Esophagus squamous epithelium (tissue), 5 donors: ENCODE measurements at regions not wholly inside any gene's neighbourhood (a gene's known extent, or its start where the extent isn't known, plus 50 kb on each side); places are given as distances from the start of the nearest gene placed in this dataset.

ENCODE experiments used
- DNase-seq: peaks from one replicate; lab custom pipeline; 2025; lab: John Stamatoyannopoulos, UW
- H3K27ac ChIP-seq, 4 donors: fragments of 200-600 bp; sonication (generic); one replicate each; pipeline ENCODE4 v1.5.1; 2016 to 2019; ENCODE audit warnings: mild to moderate bottlenecking in 1 of 4
- H3K27me3 ChIP-seq, 4 donors: fragments of 200-600 bp; sonication (generic); 1 replicate in 3 of 4; 2 replicates in 1 of 4; pipeline versions ENCODE4 v1.5.1 to v1.6.0; 2017 to 2021; ENCODE audit warnings: antibody characterized with exemption in 1 of 4
- H3K36me3 ChIP-seq, 3 donors: fragments of 200-600 bp; sonication (generic); one replicate each; pipeline ENCODE4 v1.5.1; 2016 to 2019
- H3K4me1 ChIP-seq, 3 donors: fragments of 200-600 bp; sonication (generic); one replicate each; pipeline ENCODE4 v1.5.1; 2017 to 2019
- H3K4me3 ChIP-seq, 4 donors: fragments of 200-600 bp; sonication (generic); 1 replicate in 3 of 4; 2 replicates in 1 of 4; pipeline ENCODE4 v1.5.1; 2016 to 2019; ENCODE audit warnings: mild to moderate bottlenecking in 2 of 4, moderate library complexity in 1 of 4
- H3K9me3 ChIP-seq, 3 donors: fragments of 200-600 bp; sonication (generic); one replicate each; pipeline ENCODE4 v1.5.1; 2016 to 2019
- CTCF ChIP-seq, 6 experiments: fragments of 450-650 bp in 4 of 6; fragments of 200-600 bp in 2 of 6; sonication (generic) in 2 of 6; IDR thresholded peaks; one replicate each; pipeline ENCODE4 v1.5.1; 2016 to 2019; ENCODE audit warnings: antibody characterized with exemption in 6 of 6, mild to moderate bottlenecking in 4 of 6, moderate library complexity in 4 of 6
- POLR2A ChIP-seq, 4 donors: fragments of 450-650 bp; IDR thresholded peaks; one replicate each; pipeline ENCODE4 v1.6.1; 2017; ENCODE audit warnings: antibody characterized with exemption in 4 of 4, mild to moderate bottlenecking in 4 of 4, moderate library complexity in 3 of 4
- WGBS, 2 donors: methylation state at CpG; one replicate each; pipeline ENCODE4 v1.1.5; 2018; 5-methylcytosine and 5-hydroxymethylcytosine counted together
- intact Hi-C: fragments of 100-400 bp; cut with DNase I; formaldehyde crosslinking; loops from one replicate; pipeline ENCODE4 v1.15.0; 2022
- donor health status: DM: yes; HTN: yes; CAD: no.

- no peak for DNase-seq
- intact Hi-C loops, result no loop called here
- TF ChIP-seq CTCF (IDR thresholded peaks at IDR 0.05) (no peak), POLR2A (IDR thresholded peaks at IDR 0.05) (no peak)
- H3K9me3 ChIP-seq, result no peaks in the 10 kb centered on the region
- no peak overlapping the region for H3K27ac ChIP-seq
- no peaks in the 10 kb centered on the region for H3K27me3 ChIP-seq
- H3K4me3 ChIP-seq, result no peak overlapping the region
- WGBS, 2 donors, result 77 to 92% methylated on average over 4 of the region's 4 CpGs
- H3K36me3 ChIP-seq, result no peaks in the 10 kb centered on the region
- no peaks in the 10 kb centered on the region for H3K4me1 ChIP-seq
Measured at GRCh38 chr4:185919107-185919506, 107.1 kb upstream of the SORBS2 start.

DNA sequence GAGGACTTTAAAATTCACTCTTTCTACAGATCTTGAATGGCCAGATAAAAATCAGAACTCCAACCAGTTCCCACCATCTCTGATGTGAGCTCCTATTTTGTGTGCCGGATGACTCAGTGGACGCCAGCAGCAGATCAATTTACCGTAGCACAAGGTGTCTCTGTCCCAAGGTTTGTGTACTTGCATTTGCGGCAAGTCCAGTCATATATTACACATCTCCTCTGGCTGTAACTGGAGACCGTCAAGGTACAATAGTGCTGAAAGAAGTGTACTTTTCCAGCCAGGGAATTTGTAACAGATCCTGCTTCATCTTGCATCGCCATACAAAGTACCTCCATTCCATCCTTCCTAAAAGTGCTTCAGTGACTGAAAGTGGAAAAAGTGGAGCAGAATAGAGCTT is 108.2 kb upstream of the SORBS2 start:
- Histone ChIP-seq H3K36me3 (no peaks in the 10 kb centered on the region), H3K4me1 (no peaks in the 10 kb centered on the region), H3K9me3 (no peaks in the 10 kb centered on the region), H3K27me3 (no peaks in the 10 kb centered on the region), H3K4me3 (no peak overlapping the region), H3K27ac (no peak overlapping the region)
- intact Hi-C loops, result no loop called here
- whole genome bisulfite sequencing, 2 donors, result 34 to 64% methylated on average over 6 of the region's 6 CpGs
- TF ChIP-seq POLR2A (IDR thresholded peaks at IDR 0.05) (no peak), CTCF (IDR thresholded peaks at IDR 0.05) (no peak)
- DNase-seq, result no peak

- H3K9me3 ChIP-seq, result no peaks in the 10 kb centered on the region
- no peak for TF ChIP-seq POLR2A (IDR thresholded peaks at IDR 0.05)
- no peak for TF ChIP-seq CTCF (IDR thresholded peaks at IDR 0.05)
- DNase-seq, result no peak
- H3K36me3 ChIP-seq, result no peaks in the 10 kb centered on the region
- intact Hi-C loops, result no loop called here
- WGBS, 2 donors, result 75 to 80% methylated on average over 10 of the region's 10 CpGs
- no peak overlapping the region for H3K4me3 ChIP-seq
- H3K27ac ChIP-seq, result no peak overlapping the region
- H3K4me1 ChIP-seq, result no peaks in the 10 kb centered on the region
- H3K27me3 ChIP-seq, result no peaks in the 10 kb centered on the region
Measured at GRCh38 chr4:185920691-185921260, 108.8 kb upstream of the SORBS2 start.

- Histone ChIP-seq H3K4me1 (no peaks in the 10 kb centered on the region), H3K27me3 (no peaks in the 10 kb centered on the region), H3K36me3 (no peaks in the 10 kb centered on the region), H3K4me3 (no peak overlapping the region), H3K27ac (no peak overlapping the region), H3K9me3 (no peaks in the 10 kb centered on the region)
- TF ChIP-seq CTCF (IDR thresholded peaks at IDR 0.05) (no peak), POLR2A (IDR thresholded peaks at IDR 0.05) (no peak)
- DNase-seq, result no peak
- 46 to 52% methylated on average over 9 of the region's 9 CpGs for WGBS, 2 donors
- intact Hi-C loops, result no loop called here
Measured at GRCh38 chr4:185921583-185922555, 109.9 kb upstream of the SORBS2 start.

DNA sequence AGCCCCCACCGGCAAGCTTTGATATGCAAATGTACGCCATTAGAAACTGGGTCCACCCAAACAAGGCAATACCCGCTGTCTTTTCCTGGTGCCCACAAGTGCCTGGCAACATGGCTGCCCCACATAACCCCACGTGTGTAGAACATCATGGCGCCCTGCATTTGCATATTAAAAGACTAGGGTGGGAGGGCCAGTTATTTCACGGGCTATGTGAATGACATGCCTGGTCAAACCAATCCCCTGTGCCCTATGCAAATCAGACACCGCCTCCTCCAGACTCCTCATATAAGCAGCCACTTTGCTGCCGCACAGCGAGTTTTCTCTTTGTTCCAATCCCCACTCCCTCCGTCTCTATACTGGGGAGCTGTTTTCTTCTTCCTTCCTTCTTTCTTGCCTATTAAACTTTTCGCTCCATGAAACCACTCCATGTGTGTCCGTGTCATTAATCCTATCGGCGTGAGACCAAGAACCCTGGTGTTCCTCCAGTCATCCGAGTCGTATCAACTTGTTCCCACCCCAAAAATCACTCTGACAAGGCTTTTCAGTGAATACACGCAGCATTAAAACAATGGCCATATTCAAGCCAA is 112.6 kb upstream of the SORBS2 start:
- no peaks in the 10 kb centered on the region for H3K9me3 ChIP-seq
- DNase-seq, result no peak
- no peak overlapping the region for H3K27ac ChIP-seq
- TF ChIP-seq CTCF (IDR thresholded peaks at IDR 0.05) (no peak), POLR2A (IDR thresholded peaks at IDR 0.05) (no peak)
- no peaks in the 10 kb centered on the region for H3K4me1 ChIP-seq
- H3K27me3 ChIP-seq, result no peaks in the 10 kb centered on the region
- no peaks in the 10 kb centered on the region for H3K36me3 ChIP-seq
- WGBS, 2 donors, result 93 to 94% methylated on average over 17 of the region's 17 CpGs
- H3K4me3 ChIP-seq, result no peak overlapping the region
- intact Hi-C loops, result no loop called here
